AG04450 (cell line): ENCODE measurements at regions not wholly inside any gene's neighbourhood (a gene's known extent, or its start where the extent isn't known, plus 50 kb on each side); places are given as distances from the start of the nearest gene placed in this dataset.

Source experiments
- CTCF ChIA-PET: fragments of 300-600, 350-600 bp; formaldehyde crosslinking; extraction: SDS; loops from one replicate; lab custom pipeline; 2022; ENCODE audit warnings: antibody characterized with exemption, inconsistent platforms; lab: Charles Lee
- POLR2A ChIA-PET: fragments of 350-600 bp; formaldehyde crosslinking; extraction: SDS; loops from one replicate; lab custom pipeline; 2021; ENCODE audit warnings: antibody characterized with exemption, inconsistent platforms; lab: Yijun Ruan, JAX
- DNase-seq: peaks from one replicate; pipeline ENCODE4 v3.0.0-alpha.2; 2011; ENCODE audit warnings: low read depth, low spot score
- H3K27ac ChIP-seq: one replicate; pipeline ENCODE4 v1.5.1; 2012; ENCODE audit warnings: low read depth, low read length, control low read depth
- H3K27me3 ChIP-seq: one replicate; pipeline ENCODE4 v1.6.0; 2012; ENCODE audit warnings: low read length; ENCODE audit not compliant: control insufficient read depth, insufficient read depth
- H3K4me3 ChIP-seq: 2 replicates; pipeline ENCODE4 v1.5.1; 2011; ENCODE audit warnings: mild to moderate bottlenecking, low read depth, low read length, control low read depth
- H3K9me3 ChIP-seq: 2 replicates; pipeline ENCODE4 v1.5.1; 2012; ENCODE audit warnings: low read length; ENCODE audit not compliant: control insufficient read depth, insufficient read depth
- TF ChIP-seq, protein P1 (sequence below): IDR thresholded peaks from 2 replicates; pipeline ENCODE4 v1.5.1; 2011; ENCODE audit warnings: low read depth, low read length, control low read depth, inconsistent platforms

DNA sequence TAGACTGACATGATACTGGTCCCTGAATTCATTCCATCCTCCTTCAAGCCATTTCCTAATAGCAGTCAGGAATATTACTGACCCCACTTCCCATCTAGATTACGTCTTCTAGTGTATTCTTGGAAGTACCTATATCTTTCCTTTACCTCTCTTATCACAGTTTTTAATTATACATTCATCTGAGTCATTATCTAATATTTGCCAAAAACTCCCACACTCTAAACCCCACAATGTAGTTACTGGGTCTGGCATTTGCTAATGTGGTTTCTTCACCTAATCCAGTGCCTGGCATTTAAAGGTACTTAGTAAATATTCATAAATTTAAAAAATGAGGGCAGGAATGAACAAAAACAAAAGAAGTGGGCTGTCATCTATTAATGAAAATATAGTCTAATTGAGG lies 441.8 kb upstream of the SETBP1 start:
- no peak overlapping the region for H3K27ac ChIP-seq
- ChIA-PET CTCF (no interaction called here), POLR2A (no interaction called here)
- TF ChIP-seq, protein P1, sequence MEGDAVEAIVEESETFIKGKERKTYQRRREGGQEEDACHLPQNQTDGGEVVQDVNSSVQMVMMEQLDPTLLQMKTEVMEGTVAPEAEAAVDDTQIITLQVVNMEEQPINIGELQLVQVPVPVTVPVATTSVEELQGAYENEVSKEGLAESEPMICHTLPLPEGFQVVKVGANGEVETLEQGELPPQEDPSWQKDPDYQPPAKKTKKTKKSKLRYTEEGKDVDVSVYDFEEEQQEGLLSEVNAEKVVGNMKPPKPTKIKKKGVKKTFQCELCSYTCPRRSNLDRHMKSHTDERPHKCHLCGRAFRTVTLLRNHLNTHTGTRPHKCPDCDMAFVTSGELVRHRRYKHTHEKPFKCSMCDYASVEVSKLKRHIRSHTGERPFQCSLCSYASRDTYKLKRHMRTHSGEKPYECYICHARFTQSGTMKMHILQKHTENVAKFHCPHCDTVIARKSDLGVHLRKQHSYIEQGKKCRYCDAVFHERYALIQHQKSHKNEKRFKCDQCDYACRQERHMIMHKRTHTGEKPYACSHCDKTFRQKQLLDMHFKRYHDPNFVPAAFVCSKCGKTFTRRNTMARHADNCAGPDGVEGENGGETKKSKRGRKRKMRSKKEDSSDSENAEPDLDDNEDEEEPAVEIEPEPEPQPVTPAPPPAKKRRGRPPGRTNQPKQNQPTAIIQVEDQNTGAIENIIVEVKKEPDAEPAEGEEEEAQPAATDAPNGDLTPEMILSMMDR: no peak
- H3K27me3 ChIP-seq: no peaks in the 10 kb centered on the region
- DNase-seq: no peak
- H3K4me3 ChIP-seq: no peak overlapping the region
- H3K9me3 ChIP-seq: no peaks in the 10 kb centered on the region

DNA sequence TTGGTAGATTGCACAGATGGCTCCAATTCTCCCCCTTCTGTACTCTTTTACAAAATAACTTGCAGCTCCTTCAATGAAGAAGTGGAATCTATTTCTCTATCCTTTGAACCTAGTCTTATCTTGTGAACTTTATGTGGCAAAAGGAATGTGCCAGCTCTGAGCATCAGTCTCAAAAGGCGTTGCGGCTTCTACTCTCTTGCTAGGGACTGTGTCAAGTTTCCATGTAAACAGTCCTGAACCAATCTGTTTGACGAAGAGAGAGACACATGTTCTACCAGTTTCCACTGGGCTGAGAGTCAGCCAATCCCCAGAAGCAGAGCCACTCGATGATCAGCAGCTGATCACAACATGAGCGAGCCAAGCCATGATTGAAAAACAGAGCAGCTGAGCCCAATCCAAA lies 439.7 kb upstream of the SETBP1 start:
- POLR2A ChIA-PET: no interaction called here
- no peak overlapping the region for H3K27ac ChIP-seq
- CTCF ChIA-PET: no interaction called here
- no peak for DNase-seq
- TF ChIP-seq, protein P1: no peak
- H3K9me3 ChIP-seq: no peaks in the 10 kb centered on the region
- no peak overlapping the region for H3K4me3 ChIP-seq
- H3K27me3 ChIP-seq: no peaks in the 10 kb centered on the region

DNA sequence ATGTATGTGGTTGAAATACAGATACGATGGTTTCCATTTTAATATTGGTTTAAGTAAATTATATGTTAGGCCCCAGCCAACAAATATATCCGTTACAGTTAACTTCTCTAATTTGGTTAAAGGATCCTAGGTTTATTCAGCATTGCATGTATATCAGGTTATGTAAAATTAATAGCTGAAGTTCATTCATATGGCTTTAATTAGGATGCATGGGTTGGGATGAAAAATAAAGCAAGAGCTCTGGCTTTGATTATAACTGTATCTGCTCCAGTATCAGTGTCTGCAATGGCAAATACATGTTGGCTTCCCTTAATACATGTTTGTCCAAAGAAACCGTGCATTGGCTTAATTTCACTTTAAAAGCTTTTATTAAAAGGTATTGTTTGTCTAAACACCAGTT lies 435.7 kb upstream of the SETBP1 start:
- TF ChIP-seq, protein P1: no peak
- no peaks in the 10 kb centered on the region for H3K9me3 ChIP-seq
- ChIA-PET CTCF (no interaction called here), POLR2A (no interaction called here)
- no peak overlapping the region for H3K4me3 ChIP-seq
- H3K27ac ChIP-seq: no peak overlapping the region
- H3K27me3 ChIP-seq: no peaks in the 10 kb centered on the region
- no peak for DNase-seq

DNA sequence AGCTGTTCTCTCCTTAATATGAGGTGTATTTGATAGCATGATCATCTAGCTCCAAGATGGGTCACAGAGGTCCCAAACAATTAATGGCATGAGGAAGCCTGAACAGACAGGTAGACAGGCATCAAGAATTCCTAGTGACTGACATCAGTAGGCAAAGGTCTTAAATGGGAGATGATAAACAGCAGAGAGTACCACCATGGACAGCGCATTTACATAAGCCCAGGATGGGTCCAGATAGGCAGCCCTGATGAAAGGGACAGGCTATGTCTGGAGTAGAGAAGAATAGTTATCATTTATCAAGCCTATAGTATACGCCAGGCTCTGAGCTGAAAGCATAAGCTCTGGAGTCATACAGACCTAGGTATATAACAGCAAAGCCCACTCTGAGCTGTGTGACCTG lies 434.7 kb upstream of the SETBP1 start:
- no peaks in the 10 kb centered on the region for H3K9me3 ChIP-seq
- POLR2A ChIA-PET: no interaction called here
- H3K4me3 ChIP-seq: no peak overlapping the region
- no peak for DNase-seq
- TF ChIP-seq, protein P1: no peak
- H3K27ac ChIP-seq: no peak overlapping the region
- no peaks in the 10 kb centered on the region for H3K27me3 ChIP-seq
- CTCF ChIA-PET: no interaction called here

DNA sequence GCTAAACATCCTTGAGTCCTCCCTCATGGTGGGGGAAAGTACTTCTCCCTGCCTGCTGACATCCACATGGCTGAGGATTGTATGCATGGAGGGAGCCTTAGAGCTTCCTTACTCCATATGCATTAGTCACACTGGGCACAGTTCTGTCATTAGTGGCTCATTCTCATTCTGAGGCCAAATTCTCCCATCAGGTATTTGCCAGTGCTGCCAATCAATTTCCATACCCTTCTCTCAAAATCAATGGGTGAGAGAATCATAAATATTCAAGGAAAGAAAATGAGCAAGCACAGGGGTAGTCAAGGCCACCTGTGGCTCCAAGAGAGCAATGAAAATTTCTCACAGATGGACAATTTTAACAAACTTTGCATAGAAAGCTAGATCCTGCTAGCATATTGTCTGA lies 422.6 kb upstream of the SETBP1 start:
- Histone ChIP-seq H3K27ac (no peak overlapping the region), H3K4me3 (no peak overlapping the region), H3K9me3 (no peaks in the 10 kb centered on the region), H3K27me3 (no peaks in the 10 kb centered on the region)
- CTCF ChIA-PET: no interaction called here
- POLR2A ChIA-PET: no interaction called here
- TF ChIP-seq, protein P1: no peak
- no peak for DNase-seq
